Panc1 (cell line): ENCODE measurements at regions not wholly inside any gene's neighbourhood (a gene's known extent, or its start where the extent isn't known, plus 50 kb on each side); places are given as distances from the start of the nearest gene placed in this dataset.
"Not testable (repeated sequence)": the region's sequence is repeated elsewhere in the genome, so short reads cannot be mapped to it uniquely, and the experiment has no call there.

Source experiments
- ATAC-seq: fragments of 200-7000 bp; cut with Tn5 transposase; 2 replicates; pipeline ENCODE4 v1.9.1; 2020; ENCODE audit warnings: mild to moderate bottlenecking, moderate library complexity
- BruUV-seq: library from RNA; stranded (reverse); fragments of 400-500 nt; replicated peaks from 2 replicates; lab custom pipeline; 2021; lab: Mats Ljungman, UMichigan
- CTCF ChIA-PET: fragments of 300-600 bp; sonication (Branson Sonifier 250); formaldehyde crosslinking; loops from one replicate; lab custom pipeline; 2022; ENCODE audit warnings: antibody characterized with exemption; lab: Charles Lee
- POLR2A ChIA-PET: fragments of 300-600 bp; sonication (Branson Sonifier 250); formaldehyde crosslinking; loops from one replicate; lab custom pipeline; 2022; ENCODE audit warnings: antibody characterized with exemption; lab: Charles Lee
- DNase-seq: peaks from one replicate; pipeline ENCODE4 v3.0.0-alpha.2; 2010; ENCODE audit warnings: low read depth, low spot score
- H3K27ac ChIP-seq: 2 replicates; pipeline ENCODE4 v1.5.1; 2011; ENCODE audit warnings: mild to moderate bottlenecking, low read length, inconsistent platforms
- H3K27me3 ChIP-seq: fragments of 200-500 bp; sonication (Bioruptor generic); 2 replicates; pipeline ENCODE4 v1.6.0; 2014; ENCODE audit warnings: low read length, inconsistent platforms; ENCODE audit not compliant: control insufficient read depth, insufficient read depth
- H3K36me3 ChIP-seq: fragments of 200-500 bp; sonication (Bioruptor generic); 2 replicates; pipeline ENCODE4 v1.5.1; 2014; ENCODE audit warnings: inconsistent platforms, mild to moderate bottlenecking, low read length, moderate library complexity; ENCODE audit not compliant: control insufficient read depth, insufficient read depth
- H3K4me1 ChIP-seq: 2 replicates; pipeline ENCODE4 v1.5.1; 2011; ENCODE audit warnings: inconsistent platforms, mild to moderate bottlenecking, low read length, moderate library complexity; ENCODE audit not compliant: control insufficient read depth, insufficient read depth
- H3K4me3 ChIP-seq, 2 experiments: 2 replicates each; pipeline ENCODE4 v1.5.1; 2011 to 2012; ENCODE audit warnings: low read depth in 2 of 2, low read length in 2 of 2, mild to moderate bottlenecking in 2 of 2, inconsistent platforms in 1 of 2, moderate library complexity in 1 of 2
- H3K9me3 ChIP-seq: fragments of 200-500 bp; sonication (Bioruptor generic); 2 replicates; pipeline ENCODE4 v1.5.1; 2014; ENCODE audit warnings: low read depth, mild to moderate bottlenecking, inconsistent platforms, low read length, moderate library complexity; ENCODE audit not compliant: control insufficient read depth, insufficient read depth
- CTCF ChIP-seq: fragments of 450-650 bp; IDR thresholded peaks from 2 replicates; pipeline ENCODE4 v1.5.1; 2017; ENCODE audit warnings: mild to moderate bottlenecking
- POLR2AphosphoS5 ChIP-seq: IDR thresholded peaks from 2 replicates; pipeline ENCODE4 v1.6.1; 2012; ENCODE audit warnings: mild to moderate bottlenecking, low read depth, low read length, moderate library complexity
- SIN3A ChIP-seq: IDR thresholded peaks from 2 replicates; pipeline ENCODE4 v1.6.1; 2012; ENCODE audit warnings: low read depth, mild to moderate bottlenecking, low read length, moderate library complexity, borderline replicate concordance; ENCODE audit not compliant: insufficient read depth
- TCF7L2 ChIP-seq: IDR thresholded peaks from 2 replicates; pipeline ENCODE4 v1.6.1; 2011; ENCODE audit warnings: mild to moderate bottlenecking, low read depth, low read length, inconsistent platforms
- in situ Hi-C: cut with HindIII; loops from 2 replicates; pipeline ENCODE4 v1.10.0; 2016; ENCODE audit warnings: low sequenced_read_pairs, low pct_unique_long_range_greater_than_20kb
- intact Hi-C: fragments of 100-400 bp; cut with micrococcal nuclease; formaldehyde crosslinking; loops from one replicate; pipeline ENCODE4 v1.10.0; 2022; ENCODE audit not compliant: unreplicated experiment
- TF ChIP-seq, protein P1 (sequence below), 2 experiments: IDR thresholded peaks; 2 replicates each; pipeline ENCODE4 v1.6.1; 2011 to 2012; ENCODE audit warnings: low read depth in 2 of 2, control low read depth in 1 of 2, low read length in 1 of 2, mild to moderate bottlenecking in 1 of 2, moderate library complexity in 1 of 2; ENCODE audit not compliant: insufficient read depth in 1 of 2

DNA sequence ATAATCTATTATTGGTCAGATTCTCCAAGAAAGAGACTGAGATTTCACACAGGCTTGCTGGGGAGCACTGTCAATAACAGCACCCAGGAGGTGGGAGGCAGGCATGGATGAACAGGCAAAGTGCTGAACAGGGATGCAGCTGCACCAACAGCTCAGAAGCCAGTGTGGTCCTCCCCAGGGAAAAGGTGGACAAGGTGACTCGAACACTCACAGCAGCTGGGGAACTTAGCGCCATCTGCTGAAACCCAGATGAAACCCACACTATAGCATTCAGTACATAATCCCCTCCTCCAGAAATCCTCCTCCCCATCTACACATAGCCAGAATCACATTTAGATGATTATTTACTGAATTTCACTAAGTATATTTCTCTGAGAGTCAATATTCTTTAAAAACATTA is 255.2 kb upstream of the WSB1 start:
- Histone ChIP-seq H3K27ac (no peak overlapping the region), H3K4me1 (no peaks in the 10 kb centered on the region), H3K4me3 (no peak overlapping the region), H3K9me3 (no peaks in the 10 kb centered on the region), H3K36me3 (no peaks in the 10 kb centered on the region), H3K27me3 (no peaks in the 10 kb centered on the region)
- DNase-seq (no peak), ATAC-seq (0 out of 2 replicates have a peak, but pooled peaks have one; percentile 68)
- intact Hi-C loops (no loop called here), in situ Hi-C loops (no loop called here)
- BruUV-seq: no TSS peak
- ChIA-PET POLR2A (no interaction called here), CTCF (no interaction called here)
- TF ChIP-seq, protein P1, sequence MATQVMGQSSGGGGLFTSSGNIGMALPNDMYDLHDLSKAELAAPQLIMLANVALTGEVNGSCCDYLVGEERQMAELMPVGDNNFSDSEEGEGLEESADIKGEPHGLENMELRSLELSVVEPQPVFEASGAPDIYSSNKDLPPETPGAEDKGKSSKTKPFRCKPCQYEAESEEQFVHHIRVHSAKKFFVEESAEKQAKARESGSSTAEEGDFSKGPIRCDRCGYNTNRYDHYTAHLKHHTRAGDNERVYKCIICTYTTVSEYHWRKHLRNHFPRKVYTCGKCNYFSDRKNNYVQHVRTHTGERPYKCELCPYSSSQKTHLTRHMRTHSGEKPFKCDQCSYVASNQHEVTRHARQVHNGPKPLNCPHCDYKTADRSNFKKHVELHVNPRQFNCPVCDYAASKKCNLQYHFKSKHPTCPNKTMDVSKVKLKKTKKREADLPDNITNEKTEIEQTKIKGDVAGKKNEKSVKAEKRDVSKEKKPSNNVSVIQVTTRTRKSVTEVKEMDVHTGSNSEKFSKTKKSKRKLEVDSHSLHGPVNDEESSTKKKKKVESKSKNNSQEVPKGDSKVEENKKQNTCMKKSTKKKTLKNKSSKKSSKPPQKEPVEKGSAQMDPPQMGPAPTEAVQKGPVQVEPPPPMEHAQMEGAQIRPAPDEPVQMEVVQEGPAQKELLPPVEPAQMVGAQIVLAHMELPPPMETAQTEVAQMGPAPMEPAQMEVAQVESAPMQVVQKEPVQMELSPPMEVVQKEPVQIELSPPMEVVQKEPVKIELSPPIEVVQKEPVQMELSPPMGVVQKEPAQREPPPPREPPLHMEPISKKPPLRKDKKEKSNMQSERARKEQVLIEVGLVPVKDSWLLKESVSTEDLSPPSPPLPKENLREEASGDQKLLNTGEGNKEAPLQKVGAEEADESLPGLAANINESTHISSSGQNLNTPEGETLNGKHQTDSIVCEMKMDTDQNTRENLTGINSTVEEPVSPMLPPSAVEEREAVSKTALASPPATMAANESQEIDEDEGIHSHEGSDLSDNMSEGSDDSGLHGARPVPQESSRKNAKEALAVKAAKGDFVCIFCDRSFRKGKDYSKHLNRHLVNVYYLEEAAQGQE (IDR thresholded peaks at IDR 0.05; ENCODE audit: insufficient read depth in 1 of 2, low read depth in 2 of 2, low read length in 1 of 2): no peak
- peak; percentile 56 for TF ChIP-seq CTCF

DNA sequence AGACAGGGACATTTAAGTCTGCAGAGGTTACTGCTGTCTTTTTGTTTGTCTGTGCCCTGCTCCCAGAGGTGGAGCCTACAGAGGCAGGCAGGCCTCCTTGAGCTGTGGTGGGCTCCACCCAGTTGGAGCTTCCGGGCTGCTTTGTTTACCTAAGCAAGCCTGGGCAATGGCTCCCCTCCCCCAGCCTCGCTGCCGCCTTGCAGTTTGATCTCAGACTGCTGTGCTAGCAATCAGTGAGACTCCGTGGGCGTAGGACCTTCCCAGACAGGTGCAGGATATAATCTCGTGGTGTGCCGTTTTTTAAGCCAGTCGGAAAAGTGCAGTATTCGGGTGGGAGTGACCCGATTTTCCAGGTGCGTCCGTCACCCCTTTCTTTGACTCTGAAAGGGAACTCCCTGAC is 248.9 kb upstream of the WSB1 start:
- in situ Hi-C loops, H3K27ac ChIP-seq, ATAC-seq, POLR2A ChIA-PET, H3K4me1 ChIP-seq, H3K27me3 ChIP-seq, H3K4me3 ChIP-seq, H3K9me3 ChIP-seq, H3K36me3 ChIP-seq, intact Hi-C loops, BruUV-seq, CTCF ChIA-PET, DNase-seq: not testable (repeated sequence)

DNA sequence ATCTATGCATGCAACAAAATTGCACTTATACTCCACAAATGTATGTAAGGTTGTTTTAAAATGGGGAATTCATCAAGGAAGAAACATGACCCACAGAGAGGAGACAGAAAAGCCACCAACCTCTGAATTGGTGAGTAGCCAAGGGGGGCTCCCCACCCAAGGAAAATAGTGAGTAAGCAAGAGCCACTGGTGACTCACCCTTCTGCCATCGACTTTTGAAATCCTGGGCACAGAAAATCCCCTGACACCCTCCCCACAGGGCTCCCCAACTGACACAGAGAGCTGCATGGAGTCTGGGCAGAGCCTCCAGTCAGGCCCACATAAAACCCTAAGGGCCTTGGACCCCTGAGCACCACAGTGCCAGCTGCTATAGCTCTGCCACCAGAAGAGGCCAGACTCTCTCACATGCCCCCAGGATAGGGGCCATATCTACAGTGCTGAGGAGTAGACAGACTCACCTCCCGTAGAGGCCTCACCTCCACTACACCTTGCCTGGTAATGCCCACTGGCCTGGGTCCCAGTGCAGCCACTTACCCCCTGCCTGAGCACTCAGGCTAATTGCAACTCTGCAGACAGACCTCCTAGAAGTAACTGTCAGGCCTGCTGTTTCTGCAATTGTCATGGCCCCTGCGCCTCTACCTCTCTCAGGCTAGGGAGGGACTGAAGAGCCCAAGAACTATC is 244.7 kb upstream of the WSB1 start:
- H3K27me3 ChIP-seq: no peaks in the 10 kb centered on the region
- H3K36me3 ChIP-seq: no peaks in the 10 kb centered on the region
- H3K4me3 ChIP-seq: no peak overlapping the region
- CTCF ChIA-PET: no interaction called here
- no peak overlapping the region for H3K27ac ChIP-seq
- no peak for ATAC-seq
- no peak for DNase-seq
- intact Hi-C loops: no loop called here
- POLR2A ChIA-PET: no interaction called here
- H3K4me1 ChIP-seq: no peaks in the 10 kb centered on the region
- no peaks in the 10 kb centered on the region for H3K9me3 ChIP-seq
- no peak for TF ChIP-seq POLR2AphosphoS5
- TF ChIP-seq, protein P1 (IDR thresholded peaks at IDR 0.05; ENCODE audit: insufficient read depth in 1 of 2, low read depth in 2 of 2, low read length in 1 of 2): no peak
- no peak for TF ChIP-seq TCF7L2
- no peak for TF ChIP-seq CTCF
- TF ChIP-seq SIN3A: no peak
- no TSS peak for BruUV-seq
- in situ Hi-C loops: no loop called here
